ENCODE measurements at regions not wholly inside any gene's neighbourhood (a gene's known extent, or its start where the extent isn't known, plus 50 kb on each side); places are given as distances from the start of the nearest gene placed in this dataset.

GRCh38 chr5:133685402-133686018 is 73.2 kb upstream of the FSTL4 start:
- no peak for TF ChIP-seq POLR2A (IDR thresholded peaks at IDR 0.05; ENCODE audit: low read depth)
- TF ChIP-seq CTCF (IDR thresholded peaks at IDR 0.05): no peak
